ENCODE measurements at regions not wholly inside any gene's neighbourhood (a gene's known extent, or its start where the extent isn't known, plus 50 kb on each side); places are given as distances from the start of the nearest gene placed in this dataset.

DNA sequence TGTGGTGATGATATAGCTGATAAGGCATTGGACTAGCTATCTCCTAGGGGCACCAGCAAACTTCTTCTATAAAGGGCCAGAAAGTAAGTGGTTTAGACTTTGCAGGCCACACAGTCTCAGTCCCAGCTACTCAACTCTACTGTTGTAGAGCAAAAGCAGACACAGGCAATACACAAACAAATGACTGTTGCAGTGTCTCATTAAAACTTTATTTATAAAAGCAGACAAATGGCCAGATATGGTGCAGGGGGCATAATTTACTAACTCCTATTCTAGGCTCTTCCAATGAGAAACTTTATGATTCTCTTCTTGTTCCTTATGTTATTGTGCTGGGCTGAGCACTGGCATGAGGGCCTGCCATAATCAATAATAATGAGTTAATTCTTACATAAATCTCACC, 176.8 kb upstream of the POU3F1 start:
- no peak for DNase-seq (ENCODE audit: low read depth, low spot score)

DNA sequence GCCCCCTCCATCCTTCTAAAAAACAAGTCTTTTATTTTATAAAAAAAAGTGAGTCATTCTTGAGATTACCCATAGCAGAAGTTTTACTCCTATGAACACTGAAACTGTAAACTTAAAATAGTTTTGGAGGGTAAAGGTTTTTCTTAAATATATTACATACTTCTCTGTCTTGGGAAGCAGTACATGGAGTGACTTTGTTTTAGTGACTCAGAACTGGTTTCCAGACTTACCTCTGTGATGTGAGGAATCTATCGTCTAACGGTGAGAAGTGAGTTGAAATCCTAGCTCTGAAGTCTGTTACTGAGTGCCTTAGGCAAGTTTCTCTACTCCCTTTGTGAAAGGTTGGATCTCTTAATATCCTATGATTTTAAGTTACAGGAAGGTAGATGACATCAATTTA, 176.3 kb upstream of the POU3F1 start:
- no peak for DNase-seq (ENCODE audit: low read depth, low spot score)

DNA sequence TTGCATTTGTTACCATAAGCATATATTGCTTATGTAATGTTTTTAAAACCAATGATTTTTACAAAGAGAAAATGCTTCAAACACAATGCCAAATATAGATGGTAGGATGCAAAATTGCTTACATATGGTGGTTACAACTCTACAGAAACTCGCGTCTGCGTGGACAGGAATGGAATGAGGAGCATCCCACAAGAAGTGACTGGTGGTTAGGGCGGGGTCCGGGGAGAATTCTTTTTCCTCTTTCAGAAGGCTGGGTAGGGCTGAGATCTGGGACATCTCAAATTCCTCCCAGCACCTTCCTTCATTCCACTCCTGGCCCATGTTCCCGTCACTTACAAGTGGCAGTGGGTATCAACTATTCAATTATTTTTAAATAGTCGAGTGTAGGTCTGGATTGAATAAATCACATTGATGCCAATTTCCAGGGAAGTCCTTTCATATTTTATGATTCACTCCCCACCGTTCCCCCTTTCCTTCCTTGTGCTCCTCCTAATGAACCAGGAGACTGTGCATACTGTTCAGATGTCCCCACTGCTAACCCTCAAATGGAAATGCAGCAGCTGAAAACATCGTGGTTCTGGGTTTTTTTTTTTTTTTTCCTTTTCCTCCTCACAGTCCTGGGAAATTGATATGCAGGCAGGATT, 174.5 kb upstream of the POU3F1 start:
- DNase-seq (ENCODE audit: low read depth, low spot score): no peak

DNA sequence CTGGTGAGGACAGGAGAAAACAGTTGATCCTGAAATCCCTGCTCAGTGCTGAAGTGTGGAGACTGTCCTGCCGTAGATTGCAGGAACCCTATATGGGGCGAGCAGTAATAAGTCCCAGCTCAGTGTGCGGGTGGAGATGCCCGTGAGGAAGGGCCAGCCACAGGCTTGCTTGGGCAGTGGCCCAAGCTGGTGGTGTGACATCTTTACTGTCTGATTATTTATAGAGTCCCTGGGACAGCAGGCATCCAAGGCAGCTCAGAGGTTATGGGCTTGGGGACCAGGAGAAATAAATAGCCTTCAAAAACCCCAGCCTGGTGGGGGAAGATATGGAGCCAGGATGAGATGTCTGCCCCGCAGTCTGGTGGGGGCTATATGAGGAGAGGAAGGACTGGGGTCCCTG, 170.7 kb upstream of the POU3F1 start:
- DNase-seq (ENCODE audit: low read depth, low spot score): no peak

DNA sequence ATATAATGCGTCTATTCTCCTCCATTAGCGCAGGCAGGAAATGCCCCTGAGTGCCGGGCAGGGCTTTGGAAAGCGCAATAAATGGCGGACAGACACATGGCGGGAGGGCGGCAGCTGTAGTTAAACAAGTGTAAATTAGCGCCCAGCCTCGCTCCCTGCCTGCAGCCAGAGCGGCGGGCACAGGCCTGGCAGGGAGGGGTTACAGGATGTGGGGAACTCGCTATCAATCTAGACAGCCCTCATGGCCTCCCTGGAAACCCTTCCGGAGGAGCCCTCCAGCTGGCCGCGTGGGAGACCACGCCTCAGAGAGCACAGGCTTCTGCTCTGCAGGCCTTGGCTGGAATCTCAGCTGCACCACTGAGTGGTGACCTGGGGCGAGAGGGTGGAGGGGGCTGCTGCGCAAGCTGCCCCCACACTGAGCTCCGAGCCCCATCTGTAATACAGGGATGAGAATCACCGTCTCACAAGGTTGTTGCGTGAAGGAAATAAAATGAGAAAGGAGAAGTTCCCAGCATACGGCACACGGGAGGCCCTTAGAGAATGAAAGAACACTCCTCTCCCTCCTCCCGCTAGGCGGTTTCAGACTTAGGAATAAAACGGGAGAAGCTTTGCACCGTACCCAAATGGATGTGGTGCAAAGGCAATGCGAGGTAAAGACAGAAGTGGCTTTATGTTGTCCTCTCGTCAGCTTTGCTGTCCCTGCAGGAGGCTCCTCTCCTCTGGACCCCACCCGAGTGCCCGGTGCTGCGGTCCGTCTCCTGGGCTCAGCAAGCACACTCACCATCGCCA, 167.2 kb upstream of the POU3F1 start:
- DNase-seq (ENCODE audit: low read depth, low spot score): no peak

DNA sequence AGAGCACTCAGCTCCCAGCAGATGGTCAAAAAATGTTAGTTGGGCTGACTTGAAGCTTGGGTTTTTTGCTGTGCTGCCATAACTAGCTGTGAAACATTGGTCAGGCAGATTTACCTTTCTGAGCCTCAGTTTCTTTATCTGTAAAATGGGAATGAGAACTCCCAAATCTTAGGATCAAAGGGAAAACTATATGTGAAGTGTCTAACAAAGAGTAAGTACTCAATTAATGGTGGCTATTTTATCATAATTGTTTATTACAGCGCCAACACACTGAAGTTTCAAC, 164.2 kb upstream of the POU3F1 start:
- no peak for DNase-seq (ENCODE audit: low read depth, low spot score)

DNA sequence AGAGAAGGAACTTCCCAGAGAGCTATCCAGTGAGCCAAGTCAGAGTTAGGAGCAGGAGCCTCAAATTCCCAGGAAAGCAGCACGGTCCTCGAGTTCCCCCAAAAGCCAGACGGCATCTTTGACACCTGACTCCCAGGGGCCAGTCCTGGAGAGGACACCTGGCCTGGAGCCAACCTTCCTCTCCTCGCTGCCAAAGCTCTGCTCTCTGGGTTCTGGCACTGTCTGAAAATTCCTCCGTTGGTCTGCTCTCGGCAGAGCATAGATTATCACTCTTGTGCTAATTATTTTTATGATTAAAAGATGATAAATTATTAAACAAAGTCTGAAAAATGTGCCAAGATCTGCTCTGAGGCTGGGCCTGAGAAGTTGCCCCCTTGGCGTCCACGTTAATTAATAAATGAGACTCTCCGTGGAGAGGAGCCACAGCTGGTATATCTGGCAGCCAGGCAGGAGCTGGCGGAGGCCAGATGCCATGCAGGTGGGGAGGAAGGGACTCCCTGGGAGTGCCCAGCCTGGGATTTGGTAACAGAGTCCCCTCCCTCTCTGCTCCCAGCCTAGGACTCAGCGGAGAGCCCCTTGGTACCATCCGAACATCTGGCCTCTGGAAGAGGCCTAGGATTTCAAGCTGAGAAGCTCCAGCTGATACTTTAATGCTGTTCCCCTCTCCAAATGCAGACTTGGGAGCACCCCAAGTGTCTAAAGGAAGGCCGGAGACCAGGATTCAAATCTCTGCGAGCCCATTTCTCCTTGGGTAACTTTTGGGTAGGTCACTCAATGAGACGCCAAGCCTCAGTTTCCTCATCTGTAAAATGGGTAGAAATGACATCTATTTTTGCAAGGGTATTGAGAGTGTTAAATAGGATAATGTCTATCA, 163.7 kb upstream of the POU3F1 start:
- DNase-seq (ENCODE audit: low read depth, low spot score): no peak

DNA sequence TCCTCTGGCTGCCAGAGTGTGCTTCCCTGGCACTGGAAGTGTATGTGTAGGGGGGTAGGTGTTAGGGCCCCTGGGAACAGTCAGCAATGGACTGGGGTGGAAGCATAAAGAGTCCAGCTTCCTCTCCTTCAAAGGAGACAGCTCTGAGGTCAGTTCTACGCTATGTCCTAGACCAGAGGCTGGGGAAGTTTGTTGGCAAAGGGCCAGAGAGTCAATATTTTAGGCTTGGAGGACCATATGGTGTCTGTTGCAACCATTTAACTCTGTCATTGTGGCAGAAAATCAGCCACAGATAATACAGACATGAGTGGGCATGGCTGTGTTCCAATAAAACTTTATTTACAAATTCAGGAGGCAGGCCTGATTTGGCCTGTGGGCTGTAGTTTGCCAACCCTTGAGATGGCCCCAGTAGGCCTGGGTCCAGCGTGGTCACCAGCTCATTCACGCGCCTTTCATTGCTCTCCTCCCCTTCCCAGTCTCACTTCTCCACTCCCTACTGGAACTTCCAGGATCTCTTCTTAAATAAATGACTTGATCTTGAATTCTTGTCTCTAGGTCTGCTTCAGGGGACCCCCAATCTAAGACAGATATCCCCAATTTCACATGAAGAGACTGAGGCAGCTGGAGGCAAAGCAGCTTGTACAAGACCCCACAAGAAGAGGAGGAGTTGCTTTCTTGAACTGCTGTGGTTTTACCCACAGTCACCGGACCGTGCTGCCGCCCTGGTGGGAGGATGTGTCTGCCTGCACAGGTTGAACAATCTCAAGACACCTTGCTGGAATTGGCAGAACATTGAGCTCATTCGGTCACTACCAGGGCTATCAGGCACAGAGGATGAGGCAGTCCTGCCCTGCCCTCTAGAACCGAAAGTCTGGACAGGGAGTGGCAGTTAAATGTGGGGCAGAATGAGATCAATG, 162.4 kb upstream of the POU3F1 start:
- no peak for DNase-seq (ENCODE audit: low read depth, low spot score)

DNA sequence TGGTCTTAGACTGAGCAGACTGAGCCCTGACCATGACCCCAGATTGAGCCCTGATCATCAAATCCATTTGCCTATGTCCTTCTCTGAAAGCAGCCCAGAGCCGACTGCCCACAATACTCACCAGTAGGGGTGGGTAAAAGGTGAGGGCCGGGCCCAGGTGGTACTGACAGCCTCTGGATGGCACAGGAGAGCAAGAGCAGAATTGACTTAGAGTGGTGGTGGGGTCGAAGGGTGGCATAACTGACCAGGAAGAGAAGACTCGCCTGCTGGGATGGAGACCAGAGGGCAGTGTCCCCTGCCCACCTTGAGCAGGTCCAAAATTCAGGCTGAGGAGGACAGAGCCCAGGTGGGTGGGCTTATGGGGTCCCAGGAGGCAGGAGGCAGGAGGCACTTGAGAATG, 161.3 kb upstream of the POU3F1 start:
- no peak for DNase-seq (ENCODE audit: low read depth, low spot score)

DNA sequence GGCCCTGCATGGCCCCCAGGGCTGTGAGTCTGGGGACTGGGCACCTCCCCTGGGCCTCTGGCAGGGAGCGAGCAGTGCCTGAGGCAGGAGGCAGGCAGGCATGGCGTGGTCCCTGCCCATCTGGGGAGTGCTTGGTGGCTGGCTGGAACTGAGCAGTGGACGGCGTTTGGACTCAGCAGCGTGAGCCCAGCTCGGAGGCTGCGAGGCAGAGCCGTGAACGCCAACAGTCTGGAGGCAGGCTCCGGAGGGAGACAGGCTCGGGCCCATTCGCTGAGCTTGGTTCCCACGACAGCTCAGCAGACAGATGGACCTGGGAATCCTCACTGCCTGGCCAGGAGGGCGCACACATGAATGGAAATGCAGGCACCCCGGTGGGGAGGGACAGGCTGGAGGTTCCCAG, 160.7 kb upstream of the POU3F1 start:
- no peak for DNase-seq (ENCODE audit: low read depth, low spot score)

DNA sequence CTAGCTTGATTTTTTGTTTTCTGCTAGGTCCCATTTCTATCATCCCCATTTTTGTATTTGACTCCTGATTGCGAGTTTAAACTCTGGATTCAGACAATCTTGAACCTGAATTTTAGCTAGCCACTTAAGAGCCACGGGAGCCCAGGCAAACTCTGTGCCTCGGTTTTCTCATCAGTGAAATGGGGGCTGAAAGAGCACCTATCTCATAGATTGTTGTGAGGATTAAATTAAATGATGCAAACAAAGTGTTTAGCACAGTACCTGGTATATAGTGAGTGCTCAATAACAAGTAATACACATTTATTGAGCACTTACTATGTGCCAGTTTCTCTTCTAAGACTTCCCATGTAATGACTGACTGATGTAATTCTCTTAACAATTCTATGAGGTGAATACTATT, 158.1 kb upstream of the POU3F1 start:
- DNase-seq (ENCODE audit: low read depth, low spot score): no peak

DNA sequence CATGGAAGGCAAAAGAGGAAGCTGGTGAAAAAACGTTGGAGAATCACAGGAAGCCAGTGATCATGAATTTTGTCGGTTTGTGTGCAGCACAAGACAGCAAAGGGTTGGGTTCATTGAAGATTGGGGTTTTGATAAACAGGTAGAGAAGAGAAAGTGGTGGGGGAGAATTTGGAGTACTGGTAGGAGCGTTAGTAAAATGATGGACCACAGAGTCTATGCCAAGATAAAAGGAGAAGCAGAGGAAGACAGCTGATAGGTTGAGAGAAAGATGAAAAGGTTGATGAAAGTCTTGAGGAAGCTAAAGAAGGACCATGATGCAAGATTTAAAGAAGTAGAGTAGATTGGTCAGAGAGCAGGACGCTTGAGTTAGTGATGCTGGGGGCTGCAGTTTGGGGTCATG, 156.8 kb upstream of the POU3F1 start:
- DNase-seq (ENCODE audit: low read depth, low spot score): no peak

DNA sequence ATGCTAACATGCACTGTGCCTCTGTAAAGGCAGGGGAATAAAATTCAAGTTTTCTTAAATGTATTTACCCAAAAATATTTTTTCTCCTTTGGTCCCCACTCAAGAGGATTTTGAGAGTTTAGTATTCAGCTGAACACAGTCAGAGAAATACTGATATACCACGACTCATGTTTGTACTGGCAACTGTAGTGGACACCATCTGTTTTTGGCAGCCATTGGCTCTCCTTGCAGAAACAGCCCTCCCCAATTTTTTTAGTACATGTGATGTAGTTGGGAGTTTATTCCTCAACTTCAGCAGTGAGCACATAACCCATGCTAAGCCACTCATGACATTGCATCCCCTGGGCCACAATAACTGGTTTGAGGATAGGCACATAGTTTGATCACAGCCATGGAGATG, 154.8 kb upstream of the POU3F1 start:
- no peak for DNase-seq (ENCODE audit: low read depth, low spot score)

DNA sequence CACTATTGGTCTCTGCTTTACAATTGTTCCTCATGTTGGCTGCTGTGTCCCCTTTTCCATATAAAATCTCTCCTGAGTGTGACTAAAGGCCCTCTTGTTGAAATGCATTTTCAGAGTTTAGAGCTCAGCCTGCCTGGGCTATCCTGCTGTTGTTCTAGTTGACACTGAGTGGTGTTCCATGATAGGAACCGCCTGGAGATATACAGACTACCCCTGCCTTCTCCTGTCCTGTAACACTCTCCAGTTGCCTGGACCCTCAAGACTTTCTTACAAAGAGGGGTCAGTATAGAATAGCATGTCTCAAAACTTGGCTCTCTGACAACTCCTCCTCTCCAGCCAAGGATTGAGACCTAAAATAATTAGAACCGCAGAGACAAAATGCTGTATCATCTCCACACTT, 152.0 kb upstream of the POU3F1 start:
- DNase-seq (ENCODE audit: low read depth, low spot score): no peak

DNA sequence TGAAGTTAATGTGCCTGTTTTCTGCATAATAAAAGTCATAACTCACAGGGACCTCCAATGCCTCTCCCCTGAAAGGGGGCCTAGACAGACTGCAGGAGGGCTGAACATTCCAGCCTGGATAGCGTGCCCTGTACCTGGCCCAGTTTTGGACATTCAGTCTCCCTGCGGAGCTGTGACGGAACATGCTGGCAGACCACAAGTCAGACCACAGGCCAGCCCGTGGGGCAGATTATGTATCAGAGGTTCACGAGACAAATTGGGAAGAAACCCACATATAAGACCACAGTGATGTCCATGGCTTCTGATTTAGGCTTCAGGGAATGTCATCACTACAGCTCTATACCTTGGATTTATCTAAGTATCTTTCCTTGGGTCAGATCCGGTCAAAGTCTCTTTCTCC, 151.5 kb upstream of the POU3F1 start:
- no peak for DNase-seq (ENCODE audit: low read depth, low spot score)

DNA sequence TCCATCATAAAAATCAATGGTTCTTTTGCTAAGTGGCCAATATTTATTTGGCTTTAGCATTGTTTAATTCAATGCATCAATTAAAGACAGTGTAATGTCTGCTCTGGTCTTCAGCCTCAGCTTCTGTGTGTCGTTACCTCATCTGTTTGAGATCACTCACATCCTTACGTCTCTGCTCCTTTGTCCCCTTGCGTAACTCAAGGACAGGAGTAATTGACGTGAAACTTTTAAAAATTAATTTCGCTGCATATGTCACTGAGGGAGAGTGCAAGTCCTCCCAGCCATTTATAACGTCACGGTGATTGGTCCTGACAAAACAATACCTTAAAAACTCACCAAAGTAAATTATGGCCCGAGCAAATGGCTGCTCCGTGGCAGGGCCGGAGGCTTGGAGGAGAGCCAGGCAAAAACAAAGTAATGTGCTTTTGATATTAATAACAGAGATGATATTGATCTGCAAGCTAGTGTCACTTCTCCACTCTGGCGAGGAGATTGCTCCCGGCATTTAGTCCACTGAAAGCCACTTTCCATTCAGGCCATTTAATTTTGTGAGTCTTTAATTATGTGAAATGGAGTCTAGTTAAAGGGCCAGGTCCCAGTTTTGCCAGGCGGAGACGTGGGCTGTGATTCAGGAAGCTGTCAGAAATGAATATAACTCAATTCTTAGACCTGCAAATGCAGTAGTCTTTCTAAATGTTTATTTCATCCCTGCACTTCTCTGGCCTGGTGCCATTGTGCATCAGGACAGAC, 150.9 kb upstream of the POU3F1 start:
- DNase-seq (ENCODE audit: low read depth, low spot score): no peak

DNA sequence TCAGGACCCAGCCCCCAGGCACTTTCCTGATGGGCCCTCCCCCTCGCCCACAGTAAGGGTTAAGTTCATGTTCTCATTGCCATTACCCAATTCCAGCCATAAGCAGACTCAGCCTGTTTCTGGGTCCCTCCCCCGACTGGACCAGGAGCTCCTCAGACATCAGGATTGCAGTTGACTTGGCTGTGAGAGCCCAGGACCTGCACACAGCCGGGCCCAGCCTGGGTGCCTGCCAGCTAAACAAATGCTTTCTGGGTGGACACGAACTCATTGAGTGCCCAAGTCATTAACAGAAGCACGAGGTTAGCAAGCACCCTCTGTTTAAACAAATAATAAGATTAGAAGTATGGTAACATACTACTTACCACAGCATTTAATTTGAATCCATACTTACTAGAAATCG, 147.9 kb upstream of the POU3F1 start:
- no peak for DNase-seq (ENCODE audit: low read depth, low spot score)

DNA sequence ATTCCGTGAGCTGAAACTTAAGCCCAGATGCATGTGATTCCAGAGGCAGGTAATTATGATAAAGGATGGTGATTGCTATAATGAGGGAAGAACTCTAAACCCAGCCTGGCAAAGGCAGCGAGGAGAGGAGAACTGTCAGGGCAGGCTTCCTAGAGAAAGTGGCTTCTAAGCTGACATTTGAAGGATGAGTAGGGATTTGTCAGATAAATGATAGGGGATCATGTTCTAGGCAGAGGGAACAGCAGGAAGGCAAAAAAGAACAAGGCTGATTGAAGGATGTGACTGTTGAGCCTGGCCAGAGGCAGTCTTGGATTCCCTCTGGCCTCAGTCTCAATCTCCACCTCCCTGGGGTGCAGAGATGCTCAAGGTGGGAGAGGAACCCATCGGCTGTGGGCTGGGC, 146.4 kb upstream of the POU3F1 start:
- DNase-seq (ENCODE audit: low read depth, low spot score): no peak

DNA sequence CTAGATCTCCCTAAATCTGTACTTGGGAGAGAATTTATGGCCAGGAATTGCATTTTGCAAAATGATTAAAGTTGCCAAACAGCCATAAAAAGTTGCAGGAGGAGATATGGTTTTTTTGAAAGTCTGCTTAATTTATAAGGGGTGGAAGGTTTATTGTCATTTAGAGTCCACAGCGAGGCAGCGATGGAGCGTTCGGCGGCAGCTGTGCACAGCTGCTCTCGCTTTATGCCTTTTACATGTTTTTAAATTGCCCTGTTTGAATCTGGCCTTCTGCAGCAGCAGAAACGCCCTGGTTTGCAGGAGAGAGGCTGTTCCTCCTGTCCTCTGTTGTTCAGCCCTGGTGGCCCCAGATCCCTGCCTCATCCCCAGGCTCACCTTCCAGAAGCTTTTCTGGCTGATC, 144.9 kb upstream of the POU3F1 start:
- no peak for DNase-seq (ENCODE audit: low read depth, low spot score)

DNA sequence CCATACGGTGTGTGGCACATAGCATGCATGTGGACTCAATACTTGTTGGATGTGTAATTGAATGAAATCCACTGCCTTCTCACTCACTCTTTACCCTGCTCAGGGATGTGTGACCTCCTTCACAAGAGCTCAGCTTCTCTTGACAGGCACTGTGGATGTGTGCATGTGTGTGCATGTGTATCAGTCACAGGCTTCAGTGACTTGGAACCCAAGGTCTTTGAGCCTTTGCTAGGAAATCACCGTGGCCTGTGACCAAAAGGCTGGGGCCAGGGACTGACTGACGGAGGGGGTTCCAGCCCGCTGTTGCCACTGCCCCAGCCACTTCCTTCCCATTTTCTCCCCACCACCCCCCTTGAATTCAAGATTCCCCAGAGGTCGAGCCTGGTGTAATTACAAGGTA, 144.4 kb upstream of the POU3F1 start:
- no peak for DNase-seq (ENCODE audit: low read depth, low spot score)

DNA sequence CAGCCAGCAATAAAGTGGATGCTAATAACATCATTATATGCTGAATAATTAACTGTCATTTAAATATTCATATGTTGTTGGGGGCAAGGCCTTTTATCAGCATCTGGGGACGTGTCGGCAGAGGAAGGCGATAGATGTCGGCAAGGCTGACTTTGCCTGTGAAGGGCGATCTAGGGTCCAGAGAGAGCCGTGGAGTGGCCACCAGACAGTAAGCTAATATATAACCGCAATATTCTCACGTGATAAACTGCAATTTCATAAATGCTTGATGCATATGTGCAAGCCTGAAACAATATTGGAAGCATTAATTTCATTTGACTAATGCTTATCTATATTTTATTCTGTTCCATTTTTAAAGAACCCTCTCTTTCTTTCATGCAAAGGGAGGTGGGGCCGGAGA, 141.0 kb upstream of the POU3F1 start:
- no peak for DNase-seq (ENCODE audit: low read depth, low spot score)

Measured in activated CD4-positive, CD25-positive, alpha-beta regulatory T cell treated with anti-CD3 and anti-CD28 coated beads, Interleukin-2, amount 50 U/mL, for 16 hours (primary cell).